Thyroid gland (tissue), 4 donors: ENCODE measurements at regions not wholly inside any gene's neighbourhood (a gene's known extent, or its start where the extent isn't known, plus 50 kb on each side); places are given as distances from the start of the nearest gene placed in this dataset.
"Not testable (repeated sequence)": the region's sequence is repeated elsewhere in the genome, so short reads cannot be mapped to it uniquely, and the experiment has no call there.

Source experiments
- CTCF ChIP-seq, 6 experiments: fragments of 200-600 bp in 3 of 6; fragments of 450-650 bp in 3 of 6; sonication (generic) in 3 of 6; IDR thresholded peaks; one replicate each; pipeline ENCODE4 v1.5.1; 2016 to 2019; ENCODE audit warnings: antibody characterized with exemption in 6 of 6, mild to moderate bottlenecking in 2 of 6, inconsistent platforms in 1 of 6, moderate library complexity in 1 of 6
- POLR2A ChIP-seq, 2 donors: fragments of 450-650 bp; IDR thresholded peaks; one replicate each; pipeline ENCODE4 v1.6.1; 2017; ENCODE audit warnings: antibody characterized with exemption in 2 of 2, mild to moderate bottlenecking in 2 of 2, moderate library complexity in 1 of 2

- not testable (repeated sequence) for TF ChIP-seq CTCF, POLR2A (IDR thresholded peaks at IDR 0.05)
These were observed 84.6 kb downstream of the SHANK2 start for GRCh38 chr11:71167814-71168213.
